ENCODE measurements at regions not wholly inside any gene's neighbourhood (a gene's known extent, or its start where the extent isn't known, plus 50 kb on each side); places are given as distances from the start of the nearest gene placed in this dataset.

- no peak for TF ChIP-seq CTCF (conservative IDR thresholded peaks at IDR 0.05 in 1 of 2, IDR thresholded peaks at IDR 0.05 in 1 of 2; ENCODE audit: low read depth in 1 of 2, low read length in 2 of 2)
- TF ChIP-seq EZH2 (IDR thresholded peaks at IDR 0.05; ENCODE audit: low read length, missing control alignments) = no peak
Observed at GRCh38 chr4:124083711-124084110, 628.8 kb downstream of the ANKRD50 start.

Data from fibroblast of lung (primary cell).